Upper lobe of left lung (tissue), 6 donors: ENCODE measurements at regions not wholly inside any gene's neighbourhood (a gene's known extent, or its start where the extent isn't known, plus 50 kb on each side); places are given as distances from the start of the nearest gene placed in this dataset.

Experiments
- ATAC-seq, 2 donors: fragments of 200-7000 bp; cut with Tn5 transposase; one replicate each; pipeline ENCODE4 v1.9.1; 2022; ENCODE audit warnings: mild to moderate bottlenecking in 2 of 2, moderate library complexity in 2 of 2; ENCODE audit not compliant: low FRiP score in 2 of 2
- DNase-seq, 2 donors: peaks; one replicate each; pipeline ENCODE4 v3.0.0-alpha.2; 2019 to 2020
- H3K27ac ChIP-seq, 4 donors: fragments of 200-600 bp; sonication (generic); one replicate each; pipeline ENCODE4 v1.5.1; 2016 to 2019
- H3K27me3 ChIP-seq, 4 donors: fragments of 200-600 bp; sonication (generic); one replicate each; pipeline ENCODE4 v1.5.1; 2017 to 2019
- H3K36me3 ChIP-seq, 4 donors: fragments of 200-600 bp; sonication (generic); one replicate each; pipeline ENCODE4 v1.5.1; 2016 to 2019
- H3K4me1 ChIP-seq, 4 donors: fragments of 200-600 bp; sonication (generic); one replicate each; pipeline ENCODE4 v1.5.1; 2018 to 2019
- H3K4me3 ChIP-seq, 4 donors: fragments of 200-600 bp; sonication (generic); one replicate each; pipeline ENCODE4 v1.5.1; 2017 to 2019; ENCODE audit warnings: mild to moderate bottlenecking in 2 of 4, moderate library complexity in 1 of 4
- H3K9me3 ChIP-seq, 4 donors: fragments of 200-600 bp; sonication (generic); one replicate each; pipeline ENCODE4 v1.5.1; 2018 to 2019
- EP300 ChIP-seq, 4 donors: sonication (generic); formaldehyde crosslinking; IDR thresholded peaks; one replicate each; pipeline ENCODE4 v1.5.1; 2017; ENCODE audit warnings: antibody characterized with exemption in 4 of 4, control low read depth in 2 of 4
- POLR2A ChIP-seq, 4 donors: fragments of 450-650 bp; IDR thresholded peaks; one replicate each; pipeline ENCODE4 v1.5.1; 2016 to 2017; ENCODE audit warnings: antibody characterized with exemption in 4 of 4, mild to moderate bottlenecking in 2 of 4
- POLR2AphosphoS5 ChIP-seq, 2 donors: sonication (generic); formaldehyde crosslinking; IDR thresholded peaks; one replicate each; pipeline ENCODE4 v1.5.1; 2017; ENCODE audit warnings: antibody characterized with exemption in 2 of 2
- WGBS, 2 donors: methylation state at CpG; one replicate each; pipeline ENCODE4 v1.1.5; 2017 to 2018; 5-methylcytosine and 5-hydroxymethylcytosine counted together
- TF ChIP-seq, protein P1 (sequence below), 6 experiments: fragments of 450-650 bp in 4 of 6; fragments of 200-600 bp in 2 of 6; sonication (generic) in 2 of 6; IDR thresholded peaks; one replicate each; pipeline ENCODE4 v1.5.1; 2016 to 2019; ENCODE audit warnings: antibody characterized with exemption in 6 of 6
- donor health status: DM: no; HTN: no; CAD: no; lungs with moderate emphysema.
- donor health status: DM: no; HTN: yes; CAD: no; lungs with severe emphysema.

DNA sequence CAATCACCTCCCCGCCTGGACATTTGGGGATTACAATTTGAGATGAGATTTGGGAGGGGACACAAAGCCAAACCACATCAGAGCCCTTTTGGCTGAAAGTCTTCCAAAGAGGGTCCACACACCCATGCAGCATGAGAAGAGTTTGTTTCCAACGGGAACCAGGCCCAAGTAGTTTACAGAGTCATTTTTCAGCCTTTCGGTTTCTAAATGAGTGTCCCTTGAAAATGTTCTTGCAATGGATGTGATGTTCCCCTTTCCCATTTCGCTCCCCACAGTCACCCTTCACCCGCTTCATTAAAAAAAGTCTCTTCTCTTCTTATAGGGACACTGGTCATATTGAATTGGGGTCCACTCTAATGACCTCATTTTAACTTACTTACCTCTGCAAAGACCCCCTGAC, 157.4 kb downstream of the ARL4C start:
- H3K27ac ChIP-seq: no peak overlapping the region
- no peaks in the 10 kb centered on the region for H3K36me3 ChIP-seq
- no peak for DNase-seq
- no peak for ATAC-seq
- WGBS, 2 donors: 86 to 87% methylated on average over 5 of the region's 5 CpGs
- H3K9me3 ChIP-seq: no peaks in the 10 kb centered on the region
- no peaks in the 10 kb centered on the region for H3K27me3 ChIP-seq
- TF ChIP-seq, protein P1, sequence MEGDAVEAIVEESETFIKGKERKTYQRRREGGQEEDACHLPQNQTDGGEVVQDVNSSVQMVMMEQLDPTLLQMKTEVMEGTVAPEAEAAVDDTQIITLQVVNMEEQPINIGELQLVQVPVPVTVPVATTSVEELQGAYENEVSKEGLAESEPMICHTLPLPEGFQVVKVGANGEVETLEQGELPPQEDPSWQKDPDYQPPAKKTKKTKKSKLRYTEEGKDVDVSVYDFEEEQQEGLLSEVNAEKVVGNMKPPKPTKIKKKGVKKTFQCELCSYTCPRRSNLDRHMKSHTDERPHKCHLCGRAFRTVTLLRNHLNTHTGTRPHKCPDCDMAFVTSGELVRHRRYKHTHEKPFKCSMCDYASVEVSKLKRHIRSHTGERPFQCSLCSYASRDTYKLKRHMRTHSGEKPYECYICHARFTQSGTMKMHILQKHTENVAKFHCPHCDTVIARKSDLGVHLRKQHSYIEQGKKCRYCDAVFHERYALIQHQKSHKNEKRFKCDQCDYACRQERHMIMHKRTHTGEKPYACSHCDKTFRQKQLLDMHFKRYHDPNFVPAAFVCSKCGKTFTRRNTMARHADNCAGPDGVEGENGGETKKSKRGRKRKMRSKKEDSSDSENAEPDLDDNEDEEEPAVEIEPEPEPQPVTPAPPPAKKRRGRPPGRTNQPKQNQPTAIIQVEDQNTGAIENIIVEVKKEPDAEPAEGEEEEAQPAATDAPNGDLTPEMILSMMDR (IDR thresholded peaks at IDR 0.05): no peak
- TF ChIP-seq EP300 (IDR thresholded peaks at IDR 0.05): no peak
- TF ChIP-seq POLR2AphosphoS5 (IDR thresholded peaks at IDR 0.05): no peak
- no peak for TF ChIP-seq POLR2A (IDR thresholded peaks at IDR 0.05)
- no peak overlapping the region for H3K4me3 ChIP-seq
- H3K4me1 ChIP-seq: no peaks in the 10 kb centered on the region

GRCh38 chr2:234339011-234339410, 157.9 kb downstream of the ARL4C start:
- Histone ChIP-seq H3K4me1 (no peaks in the 10 kb centered on the region), H3K27me3 (no peaks in the 10 kb centered on the region), H3K4me3 (no peak overlapping the region), H3K27ac (no peak overlapping the region), H3K36me3 (no peaks in the 10 kb centered on the region), H3K9me3 (no peaks in the 10 kb centered on the region)
- 94 to 100% methylated on average over 2 of the region's 2 CpGs for WGBS, 2 donors
- no peak for ATAC-seq
- no peak for DNase-seq
- TF ChIP-seq, protein P1 (IDR thresholded peaks at IDR 0.05): no peak
- TF ChIP-seq EP300 (IDR thresholded peaks at IDR 0.05) (no peak), POLR2A (IDR thresholded peaks at IDR 0.05) (no peak), POLR2AphosphoS5 (IDR thresholded peaks at IDR 0.05) (no peak)

- WGBS, 2 donors: 40 to 48% methylated on average over 14 to 19 of the region's 19 CpGs
- ATAC-seq (peak; percentile 81 to 89), DNase-seq (peak; percentile 13 to 78)
- H3K27ac ChIP-seq: peak overlapping the region in 1 of 4 donors; percentile 57
- H3K9me3 ChIP-seq: no peaks in the 10 kb centered on the region
- H3K4me3 ChIP-seq: no peak overlapping the region
- H3K36me3 ChIP-seq: no peaks in the 10 kb centered on the region
- H3K4me1 ChIP-seq: no peaks in the 10 kb centered on the region
- TF ChIP-seq EP300 (IDR thresholded peaks at IDR 0.05): peak; percentile 14 to 90 (median 86)
- TF ChIP-seq, protein P1 (IDR thresholded peaks at IDR 0.05): no peak
- peak in 1 of 4 donors; percentile 63 for TF ChIP-seq POLR2A (IDR thresholded peaks at IDR 0.05)
- TF ChIP-seq POLR2AphosphoS5 (IDR thresholded peaks at IDR 0.05): peak in 1 of 2 donors; percentile 59
- no peaks in the 10 kb centered on the region for H3K27me3 ChIP-seq
These were observed 161.1 kb downstream of the ARL4C start for GRCh38 chr2:234335661-234336228.

GRCh38 chr2:234334756-234335155, 162.1 kb downstream of the ARL4C start:
- TF ChIP-seq POLR2AphosphoS5 (IDR thresholded peaks at IDR 0.05) (no peak), EP300 (IDR thresholded peaks at IDR 0.05) (no peak), POLR2A (IDR thresholded peaks at IDR 0.05) (no peak)
- TF ChIP-seq, protein P1 (IDR thresholded peaks at IDR 0.05): no peak
- Histone ChIP-seq H3K27ac (no peak overlapping the region), H3K4me3 (no peak overlapping the region), H3K36me3 (no peaks in the 10 kb centered on the region), H3K27me3 (no peaks in the 10 kb centered on the region), H3K9me3 (no peaks in the 10 kb centered on the region), H3K4me1 (no peaks in the 10 kb centered on the region)
- ATAC-seq (no peak), DNase-seq (no peak)
- 86 to 87% methylated on average over 4 of the region's 4 CpGs for WGBS, 2 donors

DNA sequence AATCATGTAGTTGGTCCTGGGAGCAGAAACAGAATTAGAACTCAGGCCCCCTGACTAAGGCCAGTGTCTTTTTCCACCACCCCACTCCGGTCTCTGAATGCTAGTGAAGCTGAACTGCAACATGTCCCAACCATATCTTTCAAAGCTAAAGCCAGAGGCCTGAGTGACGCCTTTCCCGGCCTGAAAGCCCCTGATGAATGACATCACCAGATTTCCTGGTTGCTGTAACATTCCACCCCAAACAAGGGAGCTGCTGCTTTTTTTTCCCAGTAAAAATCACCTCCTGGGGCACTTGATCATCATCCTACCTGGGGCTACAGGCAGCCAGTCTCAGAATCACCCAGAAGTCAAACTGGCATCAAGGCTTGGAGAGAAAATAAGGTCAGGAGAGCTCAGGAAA, 162.7 kb downstream of the ARL4C start:
- 83 to 92% methylated on average over 3 of the region's 3 CpGs for WGBS, 2 donors
- no peaks in the 10 kb centered on the region for H3K36me3 ChIP-seq
- H3K27ac ChIP-seq: no peak overlapping the region
- no peaks in the 10 kb centered on the region for H3K27me3 ChIP-seq
- TF ChIP-seq EP300 (IDR thresholded peaks at IDR 0.05): no peak
- TF ChIP-seq POLR2A (IDR thresholded peaks at IDR 0.05): no peak
- no peak for TF ChIP-seq POLR2AphosphoS5 (IDR thresholded peaks at IDR 0.05)
- TF ChIP-seq, protein P1 (IDR thresholded peaks at IDR 0.05): no peak
- no peak overlapping the region for H3K4me3 ChIP-seq
- H3K4me1 ChIP-seq: no peaks in the 10 kb centered on the region
- DNase-seq: no peak
- ATAC-seq: peak in 1 of 2 donors; percentile 22
- H3K9me3 ChIP-seq: no peaks in the 10 kb centered on the region
